ENCODE measurements at regions not wholly inside any gene's neighbourhood (a gene's known extent, or its start where the extent isn't known, plus 50 kb on each side); places are given as distances from the start of the nearest gene placed in this dataset.
A peak's percentile ranks its signal among the peaks of the same experiment; 100 is the strongest.

- Histone ChIP-seq H4K8ac (replicated peaks; ENCODE audit: insufficient read length, low read depth, low read length) (no peak overlapping the region), H3K18ac (ENCODE audit: insufficient read length, low read depth, low read length) (no peak overlapping the region), H3T11ph (ENCODE audit: low read length) (no peak overlapping the region), H2BK5ac (ENCODE audit: insufficient read length, low read length) (no peak overlapping the region), H3K27me3 (ENCODE audit: insufficient read depth, low read length) (no peaks in the 10 kb centered on the region), H2BK20ac (ENCODE audit: low read depth, low read length, poor library complexity, severe bottlenecking) (no peak overlapping the region), H2BK15ac (ENCODE audit: low read depth, low read length) (no peak overlapping the region), H3K14ac (ENCODE audit: insufficient read depth, low read length) (no peak overlapping the region), H4K20me1 (ENCODE audit: control insufficient read depth, insufficient read depth, insufficient read length) (no peaks in the 10 kb centered on the region), H3K79me1 (ENCODE audit: insufficient read depth, low read depth, low read length, poor library complexity, severe bottlenecking) (no peaks in the 10 kb centered on the region), H3K23ac (ENCODE audit: insufficient read length, low read depth, low read length) (no peak overlapping the region), H2BK120ac (ENCODE audit: low read depth, low read length, poor library complexity, severe bottlenecking) (no peak overlapping the region), H2AK5ac (ENCODE audit: insufficient read length, low read length) (no peak overlapping the region), H3K27ac (ENCODE audit: insufficient read length, low read depth, low read length) (no peak overlapping the region), H3K4me2 (ENCODE audit: insufficient read depth, insufficient read length, low read length) (no peak overlapping the region), H3K9me3 (ENCODE audit: control insufficient read depth, low read depth, low read length) (no peaks in the 10 kb centered on the region), H3K56ac (ENCODE audit: insufficient read length, low read depth, low read length) (no peak overlapping the region), H3K9ac (ENCODE audit: extremely low read depth, insufficient read length, low read length) (no peak overlapping the region), H3K4me1 (ENCODE audit: insufficient read depth, low read length) (no peaks in the 10 kb centered on the region), H3K23me2 (ENCODE audit: insufficient read length, low read depth, low read length, poor library complexity, severe bottlenecking) (no peaks in the 10 kb centered on the region), H2BK12ac (ENCODE audit: insufficient read length, low read depth, low read length) (no peak overlapping the region), H4K5ac (ENCODE audit: insufficient read length, low read depth, low read length) (no peak overlapping the region), H3K4ac (ENCODE audit: low read depth, low read length) (no peak overlapping the region), H3K79me2 (ENCODE audit: insufficient read depth, low read length) (no peaks in the 10 kb centered on the region), H2AFZ (ENCODE audit: low read length) (no peak overlapping the region), H4K91ac (ENCODE audit: insufficient read length, low read depth, low read length) (no peak overlapping the region)
- H3K27me3 Mint-ChIP-seq (ENCODE audit: low read depth) = no peaks in the 10 kb centered on the region
- DNase-seq = no peak
- no peak overlapping the region for H3K4me3 Mint-ChIP-seq
- peaks cover 0 to 13% (median 0%) of the 10 kb centered on the region in 3 experiments; a peak in 4 of 7 replicates for H3K36me3 Mint-ChIP-seq (ENCODE audit: insufficient read depth in 1 of 3, low read depth in 3 of 3)
- peak overlapping the region in 1 of 3 experiments; percentile 9; a peak in 1 of 7 replicates for H3K27ac Mint-ChIP-seq
- WGBS (ENCODE audit: extremely low coverage, insufficient read length, low lambda C conversion rate) = no CpG with 5 or more reads among the region's 3 CpGs
- peaks cover 8 to 9% of the 10 kb centered on the region in 2 experiments; a peak in 2 of 5 replicates for H3K9me3 Mint-ChIP-seq
- H3K4me1 Mint-ChIP-seq = peaks cover 2 to 7% of the 10 kb centered on the region in 2 experiments; a peak in 2 of 4 replicates
- no peak for TF ChIP-seq CTCF (conservative IDR thresholded peaks at IDR 0.05)
Observed at GRCh38 chr2:149924028-149924427, 336.5 kb upstream of the MMADHC start.
